HG03045 (cell line): ENCODE measurements at regions not wholly inside any gene's neighbourhood (a gene's known extent, or its start where the extent isn't known, plus 50 kb on each side); places are given as distances from the start of the nearest gene placed in this dataset.

Experiments
- ATAC-seq: cut with Tn5 transposase; IDR thresholded peaks from one replicate; pipeline ENCODE4 v1.9.1; 2021; ENCODE audit warnings: mild to moderate bottlenecking, moderate library complexity; ENCODE audit not compliant: unreplicated experiment

DNA sequence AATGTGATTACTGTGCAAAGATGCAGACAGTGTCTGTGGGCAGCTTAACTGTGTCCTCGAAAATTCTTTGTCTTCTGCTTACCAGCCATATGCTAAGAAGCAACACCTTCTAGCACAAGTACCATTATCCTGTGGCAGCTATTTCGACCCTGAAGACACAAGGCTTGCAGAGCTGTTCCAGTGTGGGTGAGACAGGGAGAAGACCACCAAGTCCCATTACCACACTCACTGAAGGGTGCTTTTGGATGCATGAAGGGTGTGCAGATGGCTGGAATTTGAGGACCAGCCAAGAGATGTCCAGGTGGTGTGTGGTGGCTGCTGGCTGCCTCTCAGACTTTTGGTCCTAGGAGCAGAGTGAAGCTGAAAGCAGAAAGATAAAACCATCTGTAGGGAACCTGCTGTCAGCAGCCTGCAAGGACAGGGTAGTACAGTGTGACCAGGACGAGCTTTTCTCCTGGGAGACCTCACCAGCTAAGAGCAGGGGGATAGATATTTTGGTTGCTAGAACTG, 161.8 kb downstream of the ICE1 start:
- no peak for ATAC-seq

- ATAC-seq, result no peak
Observed at GRCh38 chr5:5583832-5584231, 161.4 kb downstream of the ICE1 start.

GRCh38 chr5:5583023-5583765, 160.7 kb downstream of the ICE1 start:
- no peak for ATAC-seq

DNA sequence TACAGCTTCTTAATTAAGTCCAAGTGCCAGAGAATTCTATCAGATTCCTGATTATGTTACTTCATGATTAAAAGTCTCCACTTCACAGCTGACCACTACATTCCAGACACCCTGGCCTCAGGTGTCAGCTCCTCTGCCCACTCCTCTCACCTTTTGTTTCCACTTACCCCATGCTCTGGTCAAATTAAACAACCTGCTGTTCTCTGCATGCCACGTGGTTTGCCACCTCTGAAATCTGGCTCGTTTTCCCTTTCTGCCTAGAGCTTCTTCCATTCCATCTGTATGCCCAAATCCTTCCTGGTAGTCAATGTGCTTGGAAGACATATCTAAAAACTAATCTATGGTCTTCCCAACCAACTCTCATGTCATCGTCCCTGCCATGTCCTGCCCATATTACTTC, 158.6 kb downstream of the ICE1 start:
- ATAC-seq, result no peak

DNA sequence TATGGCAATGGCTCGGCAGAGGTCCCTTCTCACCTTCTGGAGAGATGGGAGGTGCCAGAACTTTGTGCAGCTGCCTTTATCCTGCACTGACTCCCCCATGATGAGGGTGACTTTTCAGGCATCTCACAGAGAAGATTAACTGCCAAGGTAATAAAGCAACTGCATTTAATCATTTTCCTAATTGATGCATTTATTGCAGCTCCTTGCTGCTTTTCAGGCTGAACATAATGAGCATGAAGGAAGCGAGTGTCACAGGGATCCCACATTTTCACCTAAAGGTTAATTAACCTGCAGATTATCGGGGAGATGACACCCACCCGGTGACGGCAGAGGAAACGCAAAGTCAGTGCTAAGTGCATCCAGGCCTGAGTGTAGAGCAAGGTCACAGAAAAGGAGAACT, 154.3 kb downstream of the ICE1 start:
- no peak for ATAC-seq

- ATAC-seq, result no peak
Observed at GRCh38 chr5:5575461-5575860, 153.0 kb downstream of the ICE1 start.

DNA sequence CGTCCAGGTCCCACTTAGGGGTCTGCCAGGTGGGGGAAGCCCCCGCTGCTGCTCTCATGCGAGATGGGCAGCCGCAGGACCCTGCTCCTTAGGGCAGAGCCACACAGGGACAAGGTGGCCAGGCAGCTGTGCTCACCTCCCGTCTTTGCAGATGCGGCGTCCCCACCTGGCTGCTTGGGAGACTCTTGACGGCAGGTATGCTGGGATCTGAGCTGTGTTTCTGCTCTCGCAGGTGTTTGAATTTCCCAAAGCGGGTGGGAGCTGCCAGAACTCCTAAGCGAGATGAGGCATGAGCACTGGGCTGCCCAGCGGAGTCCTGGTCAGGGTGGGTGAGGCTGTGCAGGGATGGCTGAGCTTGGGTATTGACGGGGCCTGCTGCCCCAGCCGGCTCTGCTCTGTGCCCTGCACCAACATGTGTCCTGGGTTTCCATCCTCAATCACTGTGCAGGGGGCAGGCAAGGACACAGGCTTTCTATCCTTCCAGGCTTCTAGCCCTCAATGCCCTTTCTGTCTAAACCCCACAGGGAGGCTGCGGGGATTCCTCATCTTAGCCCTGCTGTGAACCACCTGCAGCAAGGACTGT, 151.4 kb downstream of the ICE1 start:
- no peak for ATAC-seq

DNA sequence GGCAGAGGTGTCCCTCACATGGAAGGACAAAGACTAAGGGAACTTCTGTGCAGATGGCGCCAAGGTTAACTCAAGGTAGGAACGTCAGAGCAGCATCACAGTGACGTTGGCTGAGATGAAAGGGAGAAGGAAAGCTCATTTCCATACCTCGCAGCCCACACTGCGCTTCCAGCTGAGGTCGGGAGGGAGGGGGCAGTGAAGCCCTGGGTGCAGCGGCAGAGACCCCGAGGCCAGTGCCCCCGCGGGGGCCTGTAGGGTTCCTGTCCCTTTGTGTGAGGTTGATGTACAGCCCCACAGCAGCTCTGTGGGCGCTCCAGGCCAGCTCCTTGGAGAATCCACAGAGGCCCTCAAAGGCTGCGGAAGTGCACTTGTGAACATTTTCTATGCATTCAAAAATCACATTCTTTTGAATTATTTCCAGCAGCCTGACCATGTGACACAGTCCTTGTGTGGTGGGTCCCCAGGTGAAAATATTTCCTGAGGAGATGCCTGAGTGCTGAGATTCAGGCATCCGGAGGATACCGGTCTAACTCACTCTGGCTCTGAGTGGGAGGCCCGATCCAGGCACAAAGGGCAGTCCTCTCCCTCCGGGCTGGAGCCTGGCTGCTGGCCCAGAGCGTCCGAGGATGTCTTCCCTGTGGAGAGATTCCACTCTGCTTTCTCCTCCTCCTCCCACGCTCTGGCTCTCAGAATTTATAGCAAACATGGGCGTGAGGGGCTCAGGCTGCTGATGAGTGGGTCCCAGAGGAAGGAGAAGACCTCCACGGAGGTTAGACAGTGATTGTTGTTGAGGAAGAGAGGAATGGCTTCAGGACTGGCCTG, 150.7 kb downstream of the ICE1 start:
- no peak for ATAC-seq

DNA sequence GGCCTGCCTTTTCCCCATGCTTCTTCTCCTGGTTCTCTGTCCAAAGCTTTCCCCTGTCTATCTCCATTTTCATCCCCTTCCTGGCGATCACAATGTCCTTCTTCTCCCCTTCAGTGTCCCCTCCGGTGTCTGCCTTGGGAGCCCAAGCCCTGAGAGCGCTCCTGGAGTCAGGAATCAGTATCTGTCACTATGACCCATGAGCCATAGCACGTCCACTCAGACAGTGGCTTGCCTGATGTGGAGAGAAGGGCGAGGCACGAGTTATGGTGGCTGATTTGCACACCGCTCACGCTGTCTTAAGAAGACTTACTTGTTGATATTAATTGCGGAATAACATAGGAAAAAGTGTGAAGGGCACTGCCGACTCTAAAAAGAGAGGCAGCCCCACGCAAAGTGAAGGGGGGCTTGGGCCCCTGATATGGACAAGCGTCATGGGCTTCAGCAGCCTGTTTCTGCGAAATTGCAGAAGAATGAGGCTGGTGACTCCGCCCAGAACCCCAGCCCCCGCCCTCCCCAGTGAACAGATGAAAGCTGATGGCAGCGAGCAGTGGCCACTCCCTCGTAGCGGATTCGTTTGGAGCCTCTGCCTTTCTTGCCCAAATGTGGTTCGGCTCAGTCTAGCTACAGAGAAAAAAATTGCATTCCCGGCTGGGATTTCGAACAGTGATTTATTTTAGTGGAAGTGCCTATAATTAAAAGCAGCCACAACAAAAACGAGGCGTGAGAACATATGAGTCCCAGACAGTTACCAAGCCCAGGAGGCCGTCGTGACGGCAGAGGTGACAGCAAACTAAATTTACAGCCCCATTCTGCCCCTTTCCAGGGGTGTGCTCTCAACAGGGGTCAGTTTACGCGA, 149.8 kb downstream of the ICE1 start:
- ATAC-seq, result no peak

DNA sequence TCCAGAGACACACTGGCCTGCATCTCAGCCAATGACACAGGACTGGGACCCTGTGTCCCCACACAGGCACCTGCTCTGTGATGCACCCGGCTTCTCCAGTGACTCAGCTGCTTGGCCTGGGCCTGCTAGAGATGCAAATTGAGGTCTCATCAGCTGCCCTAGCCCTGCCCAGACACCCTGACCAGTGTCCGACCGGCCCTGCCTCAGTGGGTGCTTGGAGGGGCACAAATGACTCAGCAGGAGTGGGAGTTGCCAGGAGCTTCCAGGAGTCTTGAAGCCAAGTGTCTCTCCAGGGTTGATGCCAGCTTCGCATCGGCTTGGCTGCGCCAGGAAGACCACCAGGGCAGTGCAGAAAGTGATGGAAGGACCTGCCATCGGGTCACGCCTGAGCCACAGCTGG, 148.2 kb downstream of the ICE1 start:
- no peak for ATAC-seq

- no peak for ATAC-seq
Observed at GRCh38 chr5:5564898-5565297, 142.4 kb downstream of the ICE1 start.

- no peak for ATAC-seq
Observed at GRCh38 chr5:5560016-5560415, 137.5 kb downstream of the ICE1 start.

DNA sequence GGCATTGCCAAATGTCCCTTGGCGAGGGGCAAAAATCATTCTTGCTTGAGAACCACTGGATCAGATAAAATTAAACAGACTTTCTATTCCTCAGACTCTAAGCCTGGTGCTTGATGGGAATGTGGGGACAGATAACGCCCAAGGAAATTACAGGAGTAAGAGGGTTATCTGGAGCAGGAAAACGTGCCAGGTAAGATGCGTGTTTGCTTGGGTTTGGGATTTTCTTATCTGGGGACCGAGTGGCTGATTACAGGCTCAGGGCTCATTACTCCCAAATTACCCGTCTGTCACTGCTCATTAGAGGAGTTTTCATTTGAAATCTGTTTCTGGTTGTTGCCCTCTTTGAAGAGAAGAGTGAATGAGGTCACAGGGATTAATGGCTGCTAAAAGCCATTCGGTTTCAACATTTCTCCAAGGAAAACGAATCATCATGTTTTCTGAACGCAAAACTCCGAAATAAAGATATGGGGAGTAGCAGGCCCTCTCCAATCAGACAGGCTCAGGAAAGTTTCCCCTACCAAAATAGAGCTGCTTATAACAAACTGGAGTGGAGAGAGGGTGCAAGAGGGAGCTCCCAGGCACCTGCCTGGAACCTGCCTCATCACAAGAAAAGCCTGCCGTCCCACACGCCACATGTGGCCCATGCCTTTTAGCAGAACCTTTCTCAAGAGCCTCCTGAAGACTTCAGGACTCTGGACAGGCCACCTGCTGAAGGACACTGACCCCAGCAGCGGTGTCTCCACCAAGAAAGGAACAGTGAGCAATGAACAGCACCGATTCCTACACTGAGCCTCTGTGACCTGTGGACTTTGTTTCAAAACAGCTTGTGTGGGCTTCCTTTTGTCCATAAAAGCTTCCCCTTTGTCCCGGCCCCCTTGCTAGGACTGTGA, 136.4 kb downstream of the ICE1 start:
- ATAC-seq, result no peak

DNA sequence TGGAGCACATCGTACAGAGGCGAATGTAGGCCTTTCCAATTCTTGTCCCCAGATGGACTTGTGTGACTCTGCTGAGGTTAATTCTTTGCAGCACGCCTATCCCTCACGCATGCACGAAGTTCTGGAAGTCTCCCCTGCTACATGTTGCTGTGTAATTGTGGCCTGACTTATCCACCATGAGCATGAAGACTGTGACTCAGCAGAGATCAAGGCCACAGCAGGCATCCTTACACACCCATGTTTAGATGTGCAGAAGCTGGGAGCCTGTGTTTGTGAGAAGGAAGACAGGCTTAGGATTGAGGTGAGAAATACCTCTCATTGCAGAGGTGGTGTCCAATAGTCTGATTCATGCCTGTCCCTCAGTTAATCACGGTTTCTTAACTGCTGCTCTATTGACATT, 135.6 kb downstream of the ICE1 start:
- no peak for ATAC-seq

GRCh38 chr5:5551499-5551898, 129.0 kb downstream of the ICE1 start:
- no peak for ATAC-seq

DNA sequence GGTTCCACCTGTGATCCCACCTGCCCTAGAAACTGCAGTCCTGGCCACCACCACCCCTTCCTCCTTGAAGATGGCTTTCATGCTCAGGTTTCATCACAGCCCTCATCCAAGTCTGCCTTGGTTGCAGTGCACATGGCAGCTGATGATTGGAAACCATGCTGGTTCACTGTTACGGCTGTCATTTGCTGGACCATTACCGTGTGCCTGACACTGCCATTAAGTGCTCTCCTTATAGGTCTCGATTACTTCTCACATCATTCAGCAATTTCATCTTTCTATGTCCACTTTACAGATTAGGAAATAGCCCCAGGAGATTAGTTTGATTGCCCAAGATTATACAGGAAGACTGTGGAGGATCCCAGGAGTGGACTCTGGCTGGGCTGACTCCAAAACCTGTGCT, 123.9 kb downstream of the ICE1 start:
- no peak for ATAC-seq

DNA sequence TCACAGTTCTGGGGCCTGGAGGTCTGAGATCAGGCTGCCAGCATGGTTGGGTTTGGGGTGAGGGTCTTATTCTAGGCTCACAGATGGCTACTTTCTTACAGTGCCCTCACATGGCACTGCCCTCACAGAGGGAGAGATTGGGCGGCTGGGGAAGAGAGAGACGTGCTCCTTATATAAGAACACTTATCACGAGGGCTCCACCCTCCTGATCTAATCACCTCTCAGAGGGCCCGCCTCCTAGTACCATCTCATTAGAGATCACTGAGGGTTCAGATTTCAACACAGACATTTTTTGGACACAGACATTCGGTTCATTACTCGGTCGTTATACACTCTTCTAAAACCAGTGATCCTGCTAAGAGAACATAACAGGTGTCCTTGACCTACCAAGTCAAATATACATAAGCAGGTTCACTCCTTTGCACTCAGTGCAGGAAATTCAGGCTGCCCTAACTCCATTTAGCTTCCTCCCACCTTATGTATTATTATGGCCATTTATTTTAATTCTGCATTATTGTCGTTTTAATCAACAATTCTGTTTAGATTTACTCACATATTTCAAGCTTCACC, 121.7 kb downstream of the ICE1 start:
- ATAC-seq, result no peak

GRCh38 chr5:5542654-5543053, 120.2 kb downstream of the ICE1 start:
- ATAC-seq, result no peak

- no peak for ATAC-seq
Observed at GRCh38 chr5:5540065-5540464, 117.6 kb downstream of the ICE1 start.
